NT2/D1 (cell line): ENCODE measurements at regions not wholly inside any gene's neighbourhood (a gene's known extent, or its start where the extent isn't known, plus 50 kb on each side); places are given as distances from the start of the nearest gene placed in this dataset.

Experiments
- SUZ12 ChIP-seq: IDR thresholded peaks from 2 replicates; pipeline ENCODE4 v1.6.1; 2011; ENCODE audit not compliant: insufficient read length, insufficient read depth; ENCODE audit errors: extremely low read depth
- YY1 ChIP-seq: IDR thresholded peaks from 2 replicates; pipeline ENCODE4 v1.6.1; 2011; ENCODE audit not compliant: insufficient read length, insufficient read depth
- ZNF274 ChIP-seq: IDR thresholded peaks from 2 replicates; pipeline ENCODE4 v1.6.1; 2011; ENCODE audit warnings: mild to moderate bottlenecking, low read depth, low read length

GRCh38 chr16:73949574-73950320 is 346.9 kb upstream of the PSMD7 start:
- TF ChIP-seq SUZ12 (no peak), YY1 (no peak), ZNF274 (no peak)
